Testis (tissue), 2 donors: ENCODE measurements at regions not wholly inside any gene's neighbourhood (a gene's known extent, or its start where the extent isn't known, plus 50 kb on each side); places are given as distances from the start of the nearest gene placed in this dataset.

Experiments
- CTCF ChIP-seq, 3 experiments: fragments of 450-650 bp in 2 of 3; fragments of 200-600 bp in 1 of 3; sonication (generic) in 1 of 3; IDR thresholded peaks; one replicate each; pipeline ENCODE4 v1.5.1; 2016 to 2019; ENCODE audit warnings: antibody characterized with exemption in 3 of 3, mild to moderate bottlenecking in 2 of 3, moderate library complexity in 1 of 3
- POLR2A ChIP-seq: fragments of 450-650 bp; IDR thresholded peaks from one replicate; pipeline ENCODE4 v1.6.1; 2017; ENCODE audit warnings: antibody characterized with exemption, mild to moderate bottlenecking, moderate library complexity

GRCh38 chr4:124055336-124055735 is 657.2 kb downstream of the ANKRD50 start:
- no peak for TF ChIP-seq CTCF (IDR thresholded peaks at IDR 0.05)
- no peak for TF ChIP-seq POLR2A
